Hematopoietic multipotent progenitor cell treated with erythropoietin and hydrocortisone succinate and interleukin-3 and kit ligand, for 4 days (in vitro differentiated cells): ENCODE measurements at regions not wholly inside any gene's neighbourhood (a gene's known extent, or its start where the extent isn't known, plus 50 kb on each side); places are given as distances from the start of the nearest gene placed in this dataset.
A peak's percentile ranks its signal among the peaks of the same experiment; 100 is the strongest.
"Not testable (repeated sequence)": the region's sequence is repeated elsewhere in the genome, so short reads cannot be mapped to it uniquely, and the experiment has no call there.

Source experiments
- DNase-seq: peaks from one replicate; pipeline ENCODE4 v3.0.0-alpha.2; 2015

- DNase-seq: peak; percentile 18
Measured at GRCh38 chr3:87706176-87706575, 352.6 kb downstream of the CGGBP1 start.

DNA sequence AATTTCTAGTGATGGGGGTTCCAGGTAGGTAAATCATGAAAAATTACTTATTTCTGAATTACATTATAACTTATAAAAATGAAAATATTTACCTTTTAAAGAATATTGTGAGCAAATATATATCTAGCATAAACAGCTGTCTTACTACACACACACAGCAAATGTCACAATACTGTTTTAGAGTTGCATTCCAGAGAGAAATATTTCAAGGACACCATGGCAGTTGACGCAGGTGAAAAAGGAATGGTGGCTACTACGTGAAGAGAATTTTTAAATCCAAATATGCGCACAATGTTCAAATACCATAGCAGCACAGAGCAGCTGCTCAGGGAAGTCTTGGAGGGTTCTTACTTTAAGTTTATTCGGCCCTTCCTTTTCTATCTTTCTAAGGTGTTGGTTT is 356.2 kb downstream of the CGGBP1 start:
- DNase-seq: no peak

DNA sequence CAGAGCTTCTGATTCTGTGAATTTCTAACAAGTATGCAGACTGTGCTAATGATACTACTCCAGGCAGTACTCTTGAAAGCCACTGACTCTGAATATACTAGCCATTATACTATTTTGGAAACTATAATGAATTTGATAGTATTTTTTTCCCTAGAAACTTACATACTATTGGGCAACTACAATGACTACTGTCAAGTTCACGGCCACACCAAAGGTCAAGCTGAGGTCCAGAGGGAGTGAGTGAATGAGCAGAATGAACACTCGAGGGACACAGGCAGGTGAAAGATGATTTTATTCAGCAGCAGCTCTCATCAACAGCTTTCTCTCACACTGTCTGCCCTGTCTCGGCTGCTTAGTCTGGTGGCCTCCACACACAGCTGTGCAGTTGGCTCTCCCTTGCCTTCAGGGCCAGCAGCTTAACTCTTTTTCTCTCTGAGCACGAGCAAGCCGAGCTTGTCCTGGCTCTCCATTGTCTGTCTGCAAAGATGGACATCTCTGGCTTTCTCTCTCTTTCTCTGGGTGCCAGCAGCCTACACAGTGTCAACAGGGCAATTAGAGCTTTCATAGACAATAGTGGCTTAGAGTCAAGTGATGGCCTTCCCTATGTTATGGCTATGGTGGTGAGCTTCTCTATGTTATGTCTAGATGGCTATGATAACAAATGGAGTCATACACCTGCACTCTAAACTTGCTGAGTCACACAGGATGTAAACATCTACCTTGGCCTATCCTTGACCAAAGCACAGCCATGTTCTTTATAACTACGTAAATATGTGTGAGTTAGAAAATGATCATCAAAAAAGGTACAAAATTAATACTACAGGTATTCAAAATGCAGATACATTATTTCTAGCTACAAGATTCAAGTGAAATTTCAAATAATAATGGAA is 362.4 kb downstream of the CGGBP1 start:
- DNase-seq: no peak

GRCh38 chr3:87694678-87695077 is 364.1 kb downstream of the CGGBP1 start:
- no peak for DNase-seq

- DNase-seq: no peak
Measured at GRCh38 chr3:87691109-87691508, 367.7 kb downstream of the CGGBP1 start.

DNA sequence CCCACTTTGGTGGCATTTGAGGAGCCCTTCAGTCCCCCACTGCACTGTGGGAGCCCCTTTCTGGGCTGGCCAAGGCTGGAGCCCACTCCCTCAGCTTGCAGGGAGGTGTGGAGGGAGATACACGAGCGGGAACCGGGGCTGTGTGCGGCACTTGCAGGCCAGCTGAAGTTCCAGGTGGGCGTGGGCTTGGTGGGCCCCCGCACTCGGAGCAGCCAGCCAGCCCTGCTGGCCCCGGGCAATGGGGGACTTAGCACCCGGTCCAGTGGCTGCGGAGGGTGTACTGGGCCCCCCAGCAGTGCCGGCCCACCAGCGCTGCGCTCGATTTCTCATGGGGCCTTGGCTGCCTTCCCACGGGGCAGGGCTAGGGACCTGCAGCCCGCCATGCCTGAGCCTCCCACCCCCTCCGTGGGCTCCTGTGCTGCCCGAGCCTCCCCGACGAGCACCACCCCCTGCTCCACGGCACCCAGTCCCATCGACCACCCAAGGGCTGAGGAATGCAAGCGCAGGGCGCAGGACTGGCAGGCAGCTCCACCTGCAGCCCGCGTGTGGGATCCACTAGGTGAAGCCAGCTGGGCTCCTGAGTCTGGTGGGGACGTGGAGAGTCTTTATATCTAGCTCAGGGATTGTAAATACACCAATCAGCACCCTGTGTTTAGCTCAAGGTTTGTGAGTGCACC is 379.7 kb downstream of the CGGBP1 start:
- not testable (repeated sequence) for DNase-seq

GRCh38 chr3:87674397-87675161 is 384.2 kb downstream of the CGGBP1 start:
- DNase-seq: no peak

GRCh38 chr3:87673132-87673531 is 385.7 kb downstream of the CGGBP1 start:
- DNase-seq: no peak

DNA sequence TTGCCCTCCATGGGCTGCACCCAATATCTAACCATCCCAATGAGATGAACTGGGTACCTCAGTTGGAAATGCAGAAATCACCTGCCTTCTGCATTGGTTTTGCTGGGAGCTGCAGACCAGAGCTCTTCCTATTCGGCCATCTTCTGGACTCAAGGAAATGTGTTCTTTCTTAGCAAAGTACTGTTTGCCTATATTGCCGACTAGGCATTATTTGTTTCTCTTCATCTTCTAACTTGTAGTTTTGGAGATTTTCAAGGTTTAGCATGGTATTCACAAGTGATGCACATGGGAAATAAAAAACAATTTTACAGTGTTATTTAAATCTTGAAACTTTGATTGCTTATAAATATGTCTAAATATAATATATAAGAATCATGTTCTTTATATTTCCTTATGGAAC is 377.8 kb upstream of the POU1F1 start:
- no peak for DNase-seq

- DNase-seq: not testable (repeated sequence)
Measured at GRCh38 chr3:87653138-87653537, 376.8 kb upstream of the POU1F1 start.

- DNase-seq: no peak
Measured at GRCh38 chr3:87634426-87634825, 358.0 kb upstream of the POU1F1 start.

DNA sequence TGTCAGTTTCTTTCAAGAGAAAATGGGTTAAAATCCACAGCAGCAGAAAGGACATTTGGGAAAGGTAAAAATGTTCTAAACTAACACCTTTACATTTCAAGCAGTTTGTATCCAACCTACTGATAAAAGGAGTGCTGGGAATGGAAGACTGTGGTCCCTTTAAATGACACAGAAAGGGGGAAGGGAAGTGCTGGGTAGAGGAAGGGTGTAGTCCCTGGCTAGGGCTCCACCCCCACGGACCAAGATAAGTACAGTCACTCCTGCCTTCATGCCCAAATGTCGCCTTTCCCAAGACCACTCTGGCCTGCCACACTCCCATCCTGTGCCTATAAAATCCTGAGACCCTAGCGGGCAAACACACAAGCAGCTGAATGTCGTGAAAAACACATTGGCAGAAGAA is 350.9 kb upstream of the POU1F1 start:
- DNase-seq: peak; percentile 60

DNA sequence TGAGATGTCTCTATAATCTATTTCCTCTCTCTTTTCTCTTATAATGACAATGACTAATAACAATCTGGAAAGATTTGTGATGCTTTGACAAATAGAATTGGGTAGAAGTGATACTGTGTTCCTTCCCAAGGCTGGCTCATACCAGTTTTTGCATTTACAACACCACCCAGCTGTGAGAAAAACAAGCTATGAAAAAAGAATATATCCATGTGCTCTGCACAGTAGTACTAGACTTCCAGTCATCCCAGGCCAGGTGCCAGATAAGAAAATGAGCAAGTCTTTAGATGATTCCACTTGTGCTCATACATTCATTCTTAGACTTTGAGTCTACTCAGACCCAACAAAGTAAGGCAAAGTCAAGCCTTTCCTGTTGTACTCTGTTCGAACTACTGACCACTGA is 350.2 kb upstream of the POU1F1 start:
- DNase-seq: no peak

GRCh38 chr3:87625876-87626275 is 349.5 kb upstream of the POU1F1 start:
- DNase-seq: no peak

GRCh38 chr3:87624860-87625259 is 348.5 kb upstream of the POU1F1 start:
- DNase-seq: no peak

DNA sequence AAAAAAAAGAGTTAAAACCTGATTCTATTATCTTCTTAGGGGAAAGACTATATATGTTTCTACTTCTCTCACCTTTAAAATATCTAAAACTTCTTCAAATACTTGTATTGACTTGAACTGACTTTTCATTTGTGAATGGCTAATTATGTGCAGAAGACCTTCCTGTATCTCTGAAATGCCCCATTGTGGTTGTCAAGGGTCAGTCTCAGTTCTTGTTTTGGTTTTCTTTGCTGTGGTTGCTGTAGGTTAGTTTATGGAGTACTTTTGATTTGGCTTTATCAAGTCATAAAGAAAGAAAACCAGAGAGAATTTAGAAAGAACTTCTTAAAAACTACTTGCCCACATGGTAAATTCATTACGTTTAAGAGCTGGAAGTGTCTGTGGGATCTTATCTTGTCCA is 345.3 kb upstream of the POU1F1 start:
- DNase-seq: no peak

- peak; percentile 8 for DNase-seq
Measured at GRCh38 chr3:87615506-87615905, 339.1 kb upstream of the POU1F1 start.

- no peak for DNase-seq
Measured at GRCh38 chr3:87614998-87615397, 338.6 kb upstream of the POU1F1 start.

DNA sequence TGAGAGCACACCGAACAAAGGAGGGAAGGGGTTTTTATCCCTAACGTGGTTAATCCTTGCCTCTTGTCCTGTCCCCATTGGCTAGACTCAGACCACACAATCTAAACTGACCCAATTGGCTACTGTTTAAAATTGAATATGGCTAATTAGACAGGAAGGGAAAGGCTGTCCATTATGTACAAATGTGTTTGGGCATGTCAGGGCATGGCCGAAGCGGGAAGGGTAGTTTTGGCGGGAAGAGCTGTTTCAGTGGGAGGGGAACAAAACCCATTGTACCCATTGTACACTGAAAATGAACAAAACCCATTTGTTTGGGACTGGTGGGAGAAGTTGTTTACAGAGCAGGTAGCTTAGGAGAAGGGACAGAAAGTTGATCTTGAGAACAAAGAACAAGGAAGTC is 330.9 kb upstream of the POU1F1 start:
- DNase-seq: no peak

- no peak for DNase-seq
Measured at GRCh38 chr3:87595798-87596197, 319.4 kb upstream of the POU1F1 start.

DNA sequence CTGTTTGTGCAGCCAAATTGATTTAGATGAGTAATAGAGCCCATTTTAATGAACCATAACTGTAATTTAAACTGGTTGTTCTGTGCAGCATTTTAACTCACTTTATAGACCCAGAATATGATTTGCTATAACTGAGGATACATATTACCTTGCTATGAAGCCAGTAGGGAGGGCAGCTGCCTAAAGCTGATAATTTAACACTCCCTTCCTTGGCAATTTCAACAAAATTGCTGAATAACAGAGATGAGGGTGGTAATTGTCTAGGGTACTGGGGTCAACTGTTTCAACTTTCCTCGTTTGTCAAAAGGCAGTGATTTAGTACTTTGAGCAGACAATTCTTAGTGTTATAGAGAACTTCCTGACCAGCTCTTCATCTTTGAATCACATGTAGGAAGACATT is 304.9 kb upstream of the POU1F1 start:
- DNase-seq: no peak

DNA sequence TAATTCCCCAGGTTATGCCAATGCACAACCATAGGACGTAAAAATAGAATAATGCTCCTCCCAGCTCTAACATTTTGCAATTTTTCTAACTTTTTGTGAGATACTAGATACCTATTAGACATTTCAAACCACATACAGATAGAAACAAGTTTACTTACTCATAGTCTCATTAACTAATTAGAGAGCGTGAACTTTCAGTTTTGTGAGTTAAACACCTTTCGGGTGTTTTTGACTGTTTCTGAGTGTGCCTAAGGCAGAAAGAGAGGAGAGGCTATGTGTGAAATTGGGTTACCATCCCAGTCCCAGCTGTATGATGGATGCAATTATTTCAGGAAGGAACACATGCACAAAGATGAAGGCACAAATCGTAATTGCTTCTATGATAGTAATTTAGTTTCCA is 300.4 kb upstream of the POU1F1 start:
- DNase-seq: no peak

DNA sequence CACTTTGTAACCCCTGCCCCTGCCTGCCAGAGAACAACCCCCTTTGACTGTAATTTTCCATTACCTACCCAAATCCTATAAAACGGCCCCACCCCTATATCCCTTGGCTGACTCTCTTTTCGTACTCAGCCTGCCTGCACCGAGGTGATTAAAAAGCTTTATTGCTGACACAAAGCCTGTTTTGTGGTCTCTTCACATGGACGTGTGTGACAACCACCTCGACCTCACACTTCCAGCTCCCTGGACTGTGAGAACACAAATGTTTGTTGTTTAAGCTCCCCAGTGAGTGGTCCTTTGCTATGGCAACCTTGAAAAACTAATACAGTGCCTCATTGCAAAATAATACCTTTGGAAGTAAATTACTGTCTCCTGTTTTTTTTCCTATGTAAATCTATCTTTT is 299.2 kb upstream of the POU1F1 start:
- DNase-seq: no peak

DNA sequence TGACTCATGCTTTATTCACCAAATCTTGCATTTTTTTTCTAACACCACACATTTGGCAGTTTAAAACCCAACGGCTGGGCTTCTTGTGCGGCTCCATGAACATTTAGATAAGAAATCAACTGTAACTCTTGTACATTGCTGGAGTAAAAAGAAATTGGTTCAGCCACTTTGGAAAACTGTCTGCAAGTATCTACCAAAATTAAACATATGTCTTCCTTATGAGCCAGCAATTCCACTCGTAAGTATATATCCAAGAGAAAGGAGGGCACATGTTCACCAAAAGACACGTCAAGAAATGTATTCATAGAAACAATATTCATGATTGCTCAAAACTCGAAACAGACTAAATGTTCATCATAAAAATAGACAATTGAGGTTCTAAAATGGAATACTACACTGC is 291.9 kb upstream of the POU1F1 start:
- DNase-seq: no peak
